Myocyte (in vitro differentiated cells): ENCODE measurements at regions not wholly inside any gene's neighbourhood (a gene's known extent, or its start where the extent isn't known, plus 50 kb on each side); places are given as distances from the start of the nearest gene placed in this dataset.
"Not testable (repeated sequence)": the region's sequence is repeated elsewhere in the genome, so short reads cannot be mapped to it uniquely, and the experiment has no call there.

ENCODE experiments used
- DNase-seq: peaks from one replicate; pipeline ENCODE4 v3.0.0-alpha.2; 2012; ENCODE audit warnings: low read depth

GRCh38 chr22:49698616-49699015, 129.1 kb downstream of the BRD1 start:
- not testable (repeated sequence) for DNase-seq

GRCh38 chr22:49697047-49697446, 130.6 kb downstream of the BRD1 start:
- no peak for DNase-seq

- no peak for DNase-seq
Observed at GRCh38 chr22:49694462-49695260, 133.0 kb downstream of the BRD1 start.

GRCh38 chr22:49693848-49694247, 133.8 kb downstream of the BRD1 start:
- no peak for DNase-seq

GRCh38 chr22:49693416-49693815, 134.3 kb downstream of the BRD1 start:
- DNase-seq: no peak

- DNase-seq: no peak
Observed at GRCh38 chr22:49692499-49693225, 135.0 kb downstream of the BRD1 start.

- DNase-seq: no peak
Observed at GRCh38 chr22:49691256-49691655, 136.4 kb downstream of the BRD1 start.

GRCh38 chr22:49690454-49690853, 137.2 kb downstream of the BRD1 start:
- DNase-seq: no peak

GRCh38 chr22:49689858-49690257, 137.8 kb downstream of the BRD1 start:
- DNase-seq: no peak

- no peak for DNase-seq
Observed at GRCh38 chr22:49689255-49689770, 138.4 kb downstream of the BRD1 start.

GRCh38 chr22:49688516-49689254, 139.0 kb downstream of the BRD1 start:
- no peak for DNase-seq

- DNase-seq: no peak
Observed at GRCh38 chr22:49687786-49688515, 139.7 kb downstream of the BRD1 start.

- no peak for DNase-seq
Observed at GRCh38 chr22:49687333-49687732, 140.3 kb downstream of the BRD1 start.

- DNase-seq: no peak
Observed at GRCh38 chr22:49686495-49687219, 141.0 kb downstream of the BRD1 start.

GRCh38 chr22:49685686-49686085, 142.0 kb downstream of the BRD1 start:
- DNase-seq: no peak

- no peak for DNase-seq
Observed at GRCh38 chr22:49685116-49685515, 142.6 kb downstream of the BRD1 start.

- DNase-seq: no peak
Observed at GRCh38 chr22:49683032-49683431, 144.6 kb downstream of the BRD1 start.

- not testable (repeated sequence) for DNase-seq
Observed at GRCh38 chr22:49680819-49681218, 146.9 kb downstream of the BRD1 start.

- DNase-seq: no peak
Observed at GRCh38 chr22:49678842-49679170, 148.9 kb downstream of the BRD1 start.

- no peak for DNase-seq
Observed at GRCh38 chr22:49678137-49678841, 149.4 kb downstream of the BRD1 start.
